ENCODE measurements at regions not wholly inside any gene's neighbourhood (a gene's known extent, or its start where the extent isn't known, plus 50 kb on each side); places are given as distances from the start of the nearest gene placed in this dataset.
A peak's percentile ranks its signal among the peaks of the same experiment; 100 is the strongest.
"Not testable (repeated sequence)": the region's sequence is repeated elsewhere in the genome, so short reads cannot be mapped to it uniquely, and the experiment has no call there.

- not testable (repeated sequence) for DNase-seq (ENCODE audit: low spot score)
These were observed 134.5 kb downstream of the SLC39A8 start for GRCh38 chr4:102210806-102211205.

GRCh38 chr4:102204634-102205033 lies 140.6 kb downstream of the SLC39A8 start:
- not testable (repeated sequence) for DNase-seq (ENCODE audit: low spot score)

- peak; percentile 32 for DNase-seq (ENCODE audit: low spot score)
These were observed 149.1 kb downstream of the SLC39A8 start for GRCh38 chr4:102196221-102196620.

- no peak for DNase-seq (ENCODE audit: low spot score)
These were observed 152.1 kb downstream of the SLC39A8 start for GRCh38 chr4:102193145-102193544.

- DNase-seq (ENCODE audit: low spot score), result no peak
These were observed 165.2 kb downstream of the SLC39A8 start for GRCh38 chr4:102180046-102180445.

- DNase-seq (ENCODE audit: low spot score), result peak; percentile 27
These were observed 170.5 kb downstream of the SLC39A8 start for GRCh38 chr4:102174719-102175189.

- no peak for DNase-seq (ENCODE audit: low spot score)
These were observed 172.9 kb downstream of the SLC39A8 start for GRCh38 chr4:102172341-102172740.

- DNase-seq (ENCODE audit: low spot score), result no peak
These were observed 174.4 kb downstream of the SLC39A8 start for GRCh38 chr4:102170910-102171309.

GRCh38 chr4:102169345-102169744 lies 175.9 kb downstream of the SLC39A8 start:
- no peak for DNase-seq (ENCODE audit: low spot score)

GRCh38 chr4:102168580-102168979 lies 176.7 kb downstream of the SLC39A8 start:
- DNase-seq (ENCODE audit: low spot score), result no peak

- DNase-seq (ENCODE audit: low spot score), result no peak
These were observed 179.7 kb downstream of the SLC39A8 start for GRCh38 chr4:102165584-102165983.

GRCh38 chr4:102163404-102164140 lies 181.7 kb downstream of the SLC39A8 start:
- DNase-seq (ENCODE audit: low spot score), result no peak

GRCh38 chr4:102157984-102158383 lies 187.3 kb downstream of the SLC39A8 start:
- DNase-seq (ENCODE audit: low spot score), result no peak

- no peak for DNase-seq (ENCODE audit: low spot score)
These were observed 191.9 kb downstream of the SLC39A8 start for GRCh38 chr4:102153391-102153790.

- no peak for DNase-seq (ENCODE audit: low spot score)
These were observed 193.6 kb downstream of the SLC39A8 start for GRCh38 chr4:102151696-102152095.

- DNase-seq (ENCODE audit: low spot score), result no peak
These were observed 201.8 kb downstream of the SLC39A8 start for GRCh38 chr4:102143433-102143832.

- no peak for DNase-seq (ENCODE audit: low spot score)
These were observed 203.4 kb downstream of the SLC39A8 start for GRCh38 chr4:102141842-102142241.

GRCh38 chr4:102139932-102140331 lies 205.3 kb downstream of the SLC39A8 start:
- no peak for DNase-seq (ENCODE audit: low spot score)

- peak; percentile 12 for DNase-seq (ENCODE audit: low spot score)
These were observed 206.1 kb downstream of the SLC39A8 start for GRCh38 chr4:102139132-102139573.

GRCh38 chr4:102137217-102137616 lies 208.1 kb downstream of the SLC39A8 start:
- no peak for DNase-seq (ENCODE audit: low spot score)

GRCh38 chr4:102129810-102130209 lies 215.5 kb downstream of the SLC39A8 start:
- no peak for DNase-seq (ENCODE audit: low spot score)

Measured in AG08395 (cell line).